GM18907 (cell line): ENCODE measurements at regions not wholly inside any gene's neighbourhood (a gene's known extent, or its start where the extent isn't known, plus 50 kb on each side); places are given as distances from the start of the nearest gene placed in this dataset.

ENCODE experiments used
- ATAC-seq: cut with Tn5 transposase; IDR thresholded peaks from one replicate; pipeline ENCODE4 v1.9.1; 2021; ENCODE audit warnings: mild to moderate bottlenecking, moderate library complexity; ENCODE audit not compliant: unreplicated experiment

GRCh38 chr18:71027531-71027930, 738.7 kb downstream of the SOCS6 start:
- no peak for ATAC-seq

GRCh38 chr18:71025505-71026225, 736.8 kb downstream of the SOCS6 start:
- ATAC-seq: no peak

- ATAC-seq: no peak
Measured at GRCh38 chr18:71022389-71022788, 733.5 kb downstream of the SOCS6 start.

- ATAC-seq: no peak
Measured at GRCh38 chr18:71021030-71021362, 732.2 kb downstream of the SOCS6 start.

- ATAC-seq: no peak
Measured at GRCh38 chr18:71020342-71021029, 731.6 kb downstream of the SOCS6 start.

- ATAC-seq: no peak
Measured at GRCh38 chr18:71018816-71019215, 730.0 kb downstream of the SOCS6 start.

GRCh38 chr18:71012789-71013188, 723.9 kb downstream of the SOCS6 start:
- ATAC-seq: no peak

GRCh38 chr18:71011389-71011788, 722.5 kb downstream of the SOCS6 start:
- peak; percentile 80 for ATAC-seq

- no peak for ATAC-seq
Measured at GRCh38 chr18:71008257-71008656, 719.4 kb downstream of the SOCS6 start.

- ATAC-seq: no peak
Measured at GRCh38 chr18:71001597-71001996, 712.8 kb downstream of the SOCS6 start.

- no peak for ATAC-seq
Measured at GRCh38 chr18:70998490-70998889, 709.6 kb downstream of the SOCS6 start.

- no peak for ATAC-seq
Measured at GRCh38 chr18:70994116-70994515, 705.3 kb downstream of the SOCS6 start.

- ATAC-seq: no peak
Measured at GRCh38 chr18:70991577-70991976, 702.7 kb downstream of the SOCS6 start.

- ATAC-seq: no peak
Measured at GRCh38 chr18:70985948-70986347, 697.1 kb downstream of the SOCS6 start.

GRCh38 chr18:70982292-70982691, 693.4 kb downstream of the SOCS6 start:
- no peak for ATAC-seq

GRCh38 chr18:70981400-70982140, 692.7 kb downstream of the SOCS6 start:
- ATAC-seq: no peak

- ATAC-seq: no peak
Measured at GRCh38 chr18:70973626-70974025, 684.8 kb downstream of the SOCS6 start.

- no peak for ATAC-seq
Measured at GRCh38 chr18:70966419-70966818, 677.6 kb downstream of the SOCS6 start.

- ATAC-seq: no peak
Measured at GRCh38 chr18:70961939-70962338, 673.1 kb downstream of the SOCS6 start.

- no peak for ATAC-seq
Measured at GRCh38 chr18:70956554-70956953, 667.7 kb downstream of the SOCS6 start.

GRCh38 chr18:70936160-70936559, 647.3 kb downstream of the SOCS6 start:
- ATAC-seq: no peak
